ENCODE measurements at regions not wholly inside any gene's neighbourhood (a gene's known extent, or its start where the extent isn't known, plus 50 kb on each side); places are given as distances from the start of the nearest gene placed in this dataset.
"Not testable (repeated sequence)": the region's sequence is repeated elsewhere in the genome, so short reads cannot be mapped to it uniquely, and the experiment has no call there.

- TF ChIP-seq, protein P1, sequence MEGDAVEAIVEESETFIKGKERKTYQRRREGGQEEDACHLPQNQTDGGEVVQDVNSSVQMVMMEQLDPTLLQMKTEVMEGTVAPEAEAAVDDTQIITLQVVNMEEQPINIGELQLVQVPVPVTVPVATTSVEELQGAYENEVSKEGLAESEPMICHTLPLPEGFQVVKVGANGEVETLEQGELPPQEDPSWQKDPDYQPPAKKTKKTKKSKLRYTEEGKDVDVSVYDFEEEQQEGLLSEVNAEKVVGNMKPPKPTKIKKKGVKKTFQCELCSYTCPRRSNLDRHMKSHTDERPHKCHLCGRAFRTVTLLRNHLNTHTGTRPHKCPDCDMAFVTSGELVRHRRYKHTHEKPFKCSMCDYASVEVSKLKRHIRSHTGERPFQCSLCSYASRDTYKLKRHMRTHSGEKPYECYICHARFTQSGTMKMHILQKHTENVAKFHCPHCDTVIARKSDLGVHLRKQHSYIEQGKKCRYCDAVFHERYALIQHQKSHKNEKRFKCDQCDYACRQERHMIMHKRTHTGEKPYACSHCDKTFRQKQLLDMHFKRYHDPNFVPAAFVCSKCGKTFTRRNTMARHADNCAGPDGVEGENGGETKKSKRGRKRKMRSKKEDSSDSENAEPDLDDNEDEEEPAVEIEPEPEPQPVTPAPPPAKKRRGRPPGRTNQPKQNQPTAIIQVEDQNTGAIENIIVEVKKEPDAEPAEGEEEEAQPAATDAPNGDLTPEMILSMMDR (IDR thresholded peaks at IDR 0.05; ENCODE audit: low read depth, low read length, missing input control) = not testable (repeated sequence)
- TF ChIP-seq REST (IDR thresholded peaks at IDR 0.05); GABPA (IDR thresholded peaks at IDR 0.05 in 1 of 2, conservative IDR thresholded peaks at IDR 0.05 in 1 of 2); MAX (IDR thresholded peaks at IDR 0.05); SP1 (IDR thresholded peaks at IDR 0.05); JUND (IDR thresholded peaks at IDR 0.05); RAD21 (IDR thresholded peaks at IDR 0.05); EGR1 (IDR thresholded peaks at IDR 0.05; ENCODE audit: low read depth in 2 of 2); TAF1 (conservative IDR thresholded peaks at IDR 0.05): not testable (repeated sequence)
- TF ChIP-seq, protein P2, sequence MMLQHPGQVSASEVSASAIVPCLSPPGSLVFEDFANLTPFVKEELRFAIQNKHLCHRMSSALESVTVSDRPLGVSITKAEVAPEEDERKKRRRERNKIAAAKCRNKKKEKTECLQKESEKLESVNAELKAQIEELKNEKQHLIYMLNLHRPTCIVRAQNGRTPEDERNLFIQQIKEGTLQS (IDR thresholded peaks at IDR 0.05) = not testable (repeated sequence)
These were observed 235.7 kb upstream of the DSEL start for GRCh38 chr18:67752211-67752610.

Data from liver (tissue), 3 donors.